Stimulated activated CD8-positive, alpha-beta memory T cell treated with anti-CD3 and anti-CD28 coated beads, Interleukin-7, amount 100 ng/mL, for 48 hours (primary cell): ENCODE measurements at regions not wholly inside any gene's neighbourhood (a gene's known extent, or its start where the extent isn't known, plus 50 kb on each side); places are given as distances from the start of the nearest gene placed in this dataset.

Experiments used
- DNase-seq, 2 donors: peaks; one replicate each; pipeline ENCODE4 v3.0.0-alpha.2; 2020; ENCODE audit warnings: low read depth in 1 of 2; ENCODE audit errors: extremely low read depth in 1 of 2

DNA sequence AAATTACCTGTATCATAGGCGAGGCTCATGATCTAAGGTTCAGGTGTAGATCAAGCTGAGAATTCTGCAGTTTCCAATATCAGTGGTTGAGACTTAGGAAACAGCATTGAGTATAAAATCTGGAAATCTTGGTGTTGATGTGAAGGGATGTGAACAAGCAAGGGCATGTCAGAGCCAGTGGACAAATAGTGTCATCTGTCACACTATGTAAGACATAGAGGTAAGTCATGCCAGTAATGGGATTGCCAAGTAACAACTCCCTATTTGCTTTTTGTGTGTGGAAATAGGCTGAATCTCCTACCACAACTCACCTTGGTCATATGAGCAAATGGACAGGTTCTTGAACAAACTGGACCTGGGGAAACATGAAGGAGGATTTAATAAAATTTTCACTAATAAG lies 334.5 kb upstream of the EMCN start:
- DNase-seq, result no peak

- no peak for DNase-seq
These were observed 331.5 kb upstream of the EMCN start for GRCh38 chr4:100849319-100849718.

DNA sequence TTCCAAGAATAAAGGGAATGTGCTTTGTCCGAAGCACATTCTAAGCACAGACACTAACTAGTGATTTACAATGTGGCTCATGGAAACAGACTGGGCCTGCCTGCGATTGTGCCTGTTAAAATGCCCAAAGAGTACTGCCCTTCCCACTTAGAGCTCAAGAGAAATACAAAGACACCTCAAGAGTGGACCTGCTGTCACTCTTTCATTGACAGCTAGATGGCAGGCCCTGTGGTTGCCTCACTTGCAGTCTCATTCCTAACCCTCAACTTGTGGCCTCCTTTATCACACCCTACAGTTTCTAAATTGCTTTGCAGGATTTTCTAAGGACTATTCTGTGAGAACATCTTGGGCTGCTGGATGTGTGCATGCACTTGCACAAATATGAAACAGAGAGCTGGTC lies 331.0 kb upstream of the EMCN start:
- no peak for DNase-seq

GRCh38 chr4:100843910-100844309 lies 326.1 kb upstream of the EMCN start:
- no peak for DNase-seq

DNA sequence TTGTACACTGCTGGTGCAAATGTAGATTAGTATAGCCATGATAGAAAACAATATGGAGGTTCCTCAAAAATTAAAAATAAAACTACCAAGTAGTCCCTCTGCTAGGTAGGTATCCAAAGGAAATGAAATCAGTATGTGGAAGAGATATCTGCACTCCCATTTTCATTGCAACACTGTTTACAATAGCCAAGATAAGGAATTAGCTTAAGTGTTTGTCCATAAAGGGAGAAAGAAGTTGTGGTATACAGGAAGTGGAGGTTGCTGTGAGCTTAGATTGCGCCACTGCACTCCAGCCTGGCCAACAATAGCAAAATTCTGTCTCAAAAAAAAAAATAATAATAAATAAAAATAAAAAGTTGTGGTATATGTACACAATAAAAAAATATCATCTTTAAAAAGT lies 325.0 kb upstream of the EMCN start:
- DNase-seq, result no peak

DNA sequence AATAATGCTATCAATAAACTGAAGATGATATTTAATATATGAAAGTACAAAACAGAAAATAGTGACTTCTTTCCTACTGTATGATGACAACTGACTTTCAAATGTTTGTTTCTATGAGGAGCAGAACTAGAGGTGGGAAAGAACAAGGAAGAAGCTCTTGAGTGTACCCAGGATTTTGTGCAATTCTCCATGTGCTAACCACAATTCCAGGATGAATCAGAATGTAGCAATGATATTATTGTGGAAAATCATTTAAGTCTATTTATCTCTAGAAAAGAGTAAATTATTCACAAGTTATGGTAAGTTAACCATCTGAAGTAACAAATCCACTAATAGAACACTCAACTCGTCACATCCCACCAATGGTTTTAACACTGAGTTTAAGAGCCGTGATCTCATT lies 324.1 kb upstream of the EMCN start:
- no peak for DNase-seq

GRCh38 chr4:100839712-100840111 lies 321.9 kb upstream of the EMCN start:
- DNase-seq, result no peak

DNA sequence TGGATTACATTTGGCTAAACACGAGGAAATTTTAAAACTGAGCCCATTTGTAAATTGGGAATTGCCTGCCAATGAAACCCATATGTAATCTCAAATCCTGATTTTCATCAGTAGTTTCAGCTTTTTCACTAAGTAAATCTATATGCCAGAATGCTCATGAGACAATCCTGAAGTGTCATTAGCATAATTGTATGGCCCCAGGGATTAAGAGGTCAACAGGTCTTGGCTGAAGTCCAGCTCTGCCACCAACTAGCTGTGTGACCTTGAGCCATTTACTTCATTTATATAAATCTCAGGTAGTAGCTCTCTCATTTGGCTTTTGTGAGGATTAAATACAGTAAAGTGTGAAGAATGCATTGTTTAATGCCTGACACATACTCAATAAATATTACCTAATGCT lies 320.5 kb upstream of the EMCN start:
- DNase-seq, result no peak

GRCh38 chr4:100836929-100837328 lies 319.1 kb upstream of the EMCN start:
- DNase-seq, result no peak

DNA sequence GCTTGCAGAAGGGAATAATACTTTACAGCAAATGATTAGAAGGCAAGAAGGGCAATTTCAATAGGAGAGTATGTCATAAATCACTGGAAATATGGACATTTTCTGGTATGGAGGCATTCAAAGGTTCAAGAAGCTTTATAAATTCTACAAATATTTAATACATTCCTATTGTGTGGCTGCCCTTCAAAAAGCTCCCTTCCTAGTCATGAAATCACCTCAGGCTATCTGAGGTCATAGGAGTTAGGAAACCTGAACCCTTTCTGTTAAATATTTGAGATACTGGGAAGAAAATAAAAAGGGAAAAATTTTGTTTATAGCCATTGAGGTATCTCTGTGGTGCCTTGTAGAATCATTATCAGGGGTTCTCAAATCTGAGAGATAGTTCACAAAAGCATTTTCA lies 316.8 kb upstream of the EMCN start:
- no peak for DNase-seq

GRCh38 chr4:100833906-100834305 lies 316.1 kb upstream of the EMCN start:
- no peak for DNase-seq

- DNase-seq, result no peak
These were observed 311.3 kb upstream of the EMCN start for GRCh38 chr4:100828986-100829685.

DNA sequence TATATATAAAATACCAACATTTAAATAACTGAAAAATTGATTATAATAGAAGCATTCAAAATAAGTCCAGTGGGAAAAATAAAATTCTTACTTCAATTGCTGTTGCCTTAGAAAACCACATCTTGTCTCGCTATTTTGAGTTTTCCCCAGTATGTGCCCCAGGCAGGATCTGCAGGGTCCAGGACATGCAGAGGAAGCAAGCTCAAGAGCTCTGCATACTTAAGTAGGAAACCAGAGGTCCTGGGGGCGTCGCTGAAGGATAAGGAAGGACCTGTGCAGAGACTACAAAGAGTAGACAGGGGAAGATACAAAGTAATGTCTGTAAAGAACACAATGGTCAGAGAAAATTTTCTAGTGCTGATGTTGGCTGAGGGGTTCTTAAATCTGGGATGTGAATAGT lies 310.5 kb upstream of the EMCN start:
- DNase-seq, result no peak

- DNase-seq, result no peak
These were observed 309.9 kb upstream of the EMCN start for GRCh38 chr4:100827756-100828155.

GRCh38 chr4:100826808-100827548 lies 309.2 kb upstream of the EMCN start:
- no peak for DNase-seq

DNA sequence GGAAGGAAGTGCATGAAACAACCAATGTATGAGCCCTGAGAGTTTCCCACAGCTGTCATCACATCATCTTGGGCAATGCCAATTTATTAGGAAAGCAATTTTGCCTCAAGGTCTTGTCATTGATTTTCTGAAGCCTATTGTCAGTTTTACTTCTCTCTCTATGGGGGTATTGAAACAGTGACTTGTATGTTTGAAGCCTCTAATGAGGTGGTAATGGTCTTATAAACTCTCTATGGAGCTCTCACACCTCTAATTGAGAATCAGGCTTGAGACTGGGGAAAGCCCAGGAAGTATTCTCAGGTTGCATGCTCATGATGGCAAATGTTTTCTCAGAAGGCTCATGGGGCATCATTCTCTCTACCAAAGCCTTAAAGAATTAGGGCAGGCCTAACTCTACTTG lies 308.2 kb upstream of the EMCN start:
- DNase-seq, result no peak

- no peak for DNase-seq
These were observed 306.1 kb upstream of the EMCN start for GRCh38 chr4:100823993-100824323.

GRCh38 chr4:100823066-100823992 lies 305.5 kb upstream of the EMCN start:
- peak in 1 of 2 donors; percentile 1 for DNase-seq

DNA sequence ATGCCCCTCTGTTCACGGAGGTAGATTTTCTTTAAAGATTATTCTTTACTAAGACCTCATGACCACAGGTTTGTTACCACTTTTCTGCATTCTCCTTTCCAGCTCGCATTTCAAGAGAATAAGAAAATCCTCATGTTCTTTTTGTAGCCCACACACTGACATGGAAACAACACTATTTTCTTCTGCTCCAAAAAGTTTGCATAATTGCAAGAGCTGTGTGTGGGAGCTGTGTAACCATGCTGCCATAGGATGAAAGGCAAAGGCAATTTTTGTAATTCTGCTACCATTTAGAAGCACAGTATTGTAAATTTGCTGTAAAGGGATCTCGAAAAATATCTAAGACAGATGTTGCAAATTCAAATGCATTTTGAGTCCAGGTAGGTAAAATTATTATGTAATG lies 302.4 kb upstream of the EMCN start:
- DNase-seq, result no peak

DNA sequence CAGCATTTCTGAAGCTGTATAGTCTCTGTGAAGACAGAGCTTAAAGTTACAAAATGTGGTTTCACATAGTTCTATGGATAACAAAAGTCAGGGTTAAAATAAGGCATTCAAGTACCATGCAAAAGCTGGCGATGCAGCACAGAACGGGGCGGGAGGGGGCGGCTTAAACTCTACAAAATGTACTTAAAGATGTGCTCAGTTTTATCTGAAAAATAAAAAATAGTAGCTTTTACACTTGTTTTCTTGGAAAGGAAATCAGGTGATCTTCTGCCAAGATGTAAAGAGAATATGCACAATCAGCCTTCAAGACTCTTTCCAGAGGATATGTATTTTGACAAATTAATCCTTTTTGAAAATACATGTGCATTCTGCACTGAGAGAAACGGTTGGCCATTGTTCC lies 301.7 kb upstream of the EMCN start:
- no peak for DNase-seq

DNA sequence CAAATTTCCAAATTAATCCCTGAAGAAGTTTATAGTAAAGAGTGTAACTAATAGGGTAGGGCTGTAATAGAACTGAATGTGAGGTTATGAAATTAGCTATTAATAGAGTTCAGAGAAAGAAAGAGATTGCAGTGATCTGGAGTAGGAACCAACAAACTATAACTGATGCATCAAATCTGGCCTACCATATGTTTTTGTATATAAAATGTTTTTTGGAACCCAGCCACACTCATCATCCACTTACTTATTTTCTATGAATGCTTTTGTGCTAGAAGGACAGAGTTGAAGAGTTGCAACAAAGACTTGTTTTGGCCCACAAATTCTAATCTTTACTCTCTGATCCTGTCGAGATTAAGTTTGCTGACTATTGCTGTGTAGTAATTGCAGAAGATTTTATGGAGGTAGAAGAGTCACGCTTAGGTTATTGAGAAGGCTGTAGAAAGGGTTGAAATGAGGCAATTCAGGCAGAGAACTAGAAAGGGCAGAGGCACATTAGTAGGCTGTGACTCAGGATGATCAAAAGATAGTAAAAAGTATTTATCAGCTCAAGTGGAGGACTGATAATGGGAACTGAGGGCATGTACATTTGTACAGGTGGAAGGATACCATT lies 298.7 kb upstream of the EMCN start:
- DNase-seq, result no peak
